ENCODE measurements at regions not wholly inside any gene's neighbourhood (a gene's known extent, or its start where the extent isn't known, plus 50 kb on each side); places are given as distances from the start of the nearest gene placed in this dataset.

- H3K4me3 ChIP-seq (ENCODE audit: low read depth, low read length) = no peak overlapping the region
- TF ChIP-seq CTCF (IDR thresholded peaks at IDR 0.05; ENCODE audit: borderline replicate concordance, insufficient read depth, low read depth, low read length) = no peak
Observed at GRCh38 chr6:76703285-76703684, 630.8 kb upstream of the IMPG1 start.

DNA sequence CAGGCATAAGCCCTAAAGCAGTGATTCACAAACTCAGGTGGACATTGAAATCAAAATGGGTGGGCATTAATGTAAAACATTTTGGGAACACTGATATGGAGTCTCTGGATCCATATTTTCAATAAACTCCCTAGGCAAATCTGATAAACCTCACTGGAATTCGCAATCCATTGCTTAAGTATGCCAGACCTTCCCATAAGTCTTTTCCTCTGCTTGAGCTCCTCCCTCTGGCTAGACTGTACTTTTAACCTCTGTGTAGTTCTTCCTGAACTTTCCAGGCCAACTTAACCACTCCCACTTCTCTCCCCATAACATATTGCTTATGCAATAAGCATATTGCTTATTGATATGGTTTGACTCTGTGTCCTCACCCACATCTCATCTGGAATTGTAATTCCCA is 629.7 kb upstream of the IMPG1 start:
- no peak for TF ChIP-seq CTCF (IDR thresholded peaks at IDR 0.05; ENCODE audit: borderline replicate concordance, insufficient read depth, low read depth, low read length)

GRCh38 chr6:76701610-76702009 is 629.1 kb upstream of the IMPG1 start:
- no peak overlapping the region for H3K4me3 ChIP-seq (ENCODE audit: low read depth, low read length)
- no peak for TF ChIP-seq CTCF (IDR thresholded peaks at IDR 0.05; ENCODE audit: borderline replicate concordance, insufficient read depth, low read depth, low read length)

More for the DNA sequence above, 629.7 kb upstream of the IMPG1 start:
- no peak overlapping the region for H3K4me3 ChIP-seq (ENCODE audit: low read depth, low read length)

- H3K4me3 ChIP-seq (ENCODE audit: low read depth, low read length) = no peak overlapping the region
- TF ChIP-seq CTCF (IDR thresholded peaks at IDR 0.05; ENCODE audit: borderline replicate concordance, insufficient read depth, low read depth, low read length) = no peak
Observed at GRCh38 chr6:76697585-76697984, 625.1 kb upstream of the IMPG1 start.

DNA sequence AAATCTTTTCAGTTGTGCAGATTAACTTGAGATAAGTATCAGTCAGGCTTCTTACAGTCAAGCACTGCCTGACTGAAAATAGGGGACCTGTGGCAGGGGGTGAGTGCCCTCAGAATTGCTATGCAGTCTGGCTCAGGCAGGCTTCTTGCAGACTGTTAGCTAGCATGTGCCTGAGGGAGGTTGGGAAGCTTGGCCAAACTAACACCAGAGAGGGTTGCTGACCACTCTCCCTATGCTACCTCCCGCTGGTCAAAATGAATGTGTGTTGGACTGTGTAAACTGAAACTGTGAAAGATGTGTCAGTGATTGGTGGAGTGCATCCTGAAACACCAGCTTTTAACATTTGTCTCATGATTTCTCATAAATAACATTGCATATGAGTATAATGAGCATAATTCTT is 622.3 kb upstream of the IMPG1 start:
- no peak overlapping the region for H3K4me3 ChIP-seq (ENCODE audit: low read depth, low read length)

DNA sequence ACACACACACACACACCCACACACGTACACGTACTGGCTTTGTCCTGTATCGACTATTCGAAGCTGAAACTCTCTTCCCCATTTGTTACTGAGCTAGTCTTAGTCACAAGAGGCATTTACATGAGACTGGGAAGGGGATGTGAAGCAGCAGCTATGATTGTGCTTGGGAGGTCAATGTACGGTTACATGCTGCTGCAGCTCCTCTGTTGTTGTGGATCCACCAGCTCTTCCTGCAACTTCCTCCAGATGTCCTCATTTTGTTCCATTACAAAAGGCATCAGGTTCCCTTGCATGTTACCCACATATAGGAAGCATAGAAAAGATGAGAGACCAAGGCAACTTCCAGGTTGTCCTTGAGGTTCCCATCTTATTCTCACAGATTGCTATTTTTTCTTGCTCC is 612.4 kb upstream of the IMPG1 start:
- no peak for TF ChIP-seq CTCF (IDR thresholded peaks at IDR 0.05; ENCODE audit: borderline replicate concordance, insufficient read depth, low read depth, low read length)
- H3K4me3 ChIP-seq (ENCODE audit: low read depth, low read length) = no peak overlapping the region

More for the DNA sequence above, 622.3 kb upstream of the IMPG1 start:
- no peak for TF ChIP-seq CTCF (IDR thresholded peaks at IDR 0.05; ENCODE audit: borderline replicate concordance, insufficient read depth, low read depth, low read length)

DNA sequence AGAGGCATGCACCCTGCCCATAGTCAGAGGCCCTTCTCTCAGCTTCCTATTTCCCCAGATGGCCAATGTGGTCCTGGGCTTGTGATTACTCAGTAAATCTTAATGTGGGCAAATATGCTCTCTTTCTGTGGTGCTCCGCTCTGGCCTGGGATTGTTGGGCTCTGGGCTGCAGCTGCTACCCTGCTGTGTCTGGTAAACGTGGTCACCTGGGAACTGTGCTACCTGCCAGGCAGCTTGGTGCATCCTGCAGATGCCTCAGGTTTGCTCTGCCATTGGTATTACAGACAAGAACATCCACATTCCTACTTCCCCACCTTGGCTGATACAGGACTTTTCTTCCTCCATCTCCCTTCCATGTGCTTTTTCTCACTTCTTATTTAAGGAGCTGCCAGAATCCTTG is 611.5 kb upstream of the IMPG1 start:
- TF ChIP-seq CTCF (IDR thresholded peaks at IDR 0.05; ENCODE audit: borderline replicate concordance, insufficient read depth, low read depth, low read length) = no peak
- H3K4me3 ChIP-seq (ENCODE audit: low read depth, low read length) = no peak overlapping the region

All from GM12875 (cell line).